Esophagus squamous epithelium (tissue), 4 donors: ENCODE measurements at regions not wholly inside any gene's neighbourhood (a gene's known extent, or its start where the extent isn't known, plus 50 kb on each side); places are given as distances from the start of the nearest gene placed in this dataset.

ENCODE experiments used
- CTCF ChIP-seq, 6 experiments: fragments of 450-650 bp in 4 of 6; fragments of 200-600 bp in 2 of 6; sonication (generic) in 2 of 6; IDR thresholded peaks; one replicate each; pipeline ENCODE4 v1.5.1; 2016 to 2019; ENCODE audit warnings: antibody characterized with exemption in 6 of 6, mild to moderate bottlenecking in 4 of 6, moderate library complexity in 4 of 6
- POLR2A ChIP-seq, 4 donors: fragments of 450-650 bp; IDR thresholded peaks; one replicate each; pipeline ENCODE4 v1.6.1; 2017; ENCODE audit warnings: antibody characterized with exemption in 4 of 4, mild to moderate bottlenecking in 4 of 4, moderate library complexity in 3 of 4

GRCh38 chr6:144546807-144547206, 261.7 kb downstream of the UTRN start:
- TF ChIP-seq CTCF (IDR thresholded peaks at IDR 0.05) (no peak), POLR2A (IDR thresholded peaks at IDR 0.05) (no peak)
